Activated CD4-positive, alpha-beta T cell treated with anti-CD3 and anti-CD28 coated beads for 48 hours (primary cell): ENCODE measurements at regions not wholly inside any gene's neighbourhood (a gene's known extent, or its start where the extent isn't known, plus 50 kb on each side); places are given as distances from the start of the nearest gene placed in this dataset.
"Not testable (repeated sequence)": the region's sequence is repeated elsewhere in the genome, so short reads cannot be mapped to it uniquely, and the experiment has no call there.

ENCODE experiments used
- DNase-seq: peaks from one replicate; pipeline ENCODE4 v3.0.0-alpha.2; 2020

- DNase-seq = no peak
These were observed 300.0 kb upstream of the ALG10B start for GRCh38 chr12:38016602-38017001.

DNA sequence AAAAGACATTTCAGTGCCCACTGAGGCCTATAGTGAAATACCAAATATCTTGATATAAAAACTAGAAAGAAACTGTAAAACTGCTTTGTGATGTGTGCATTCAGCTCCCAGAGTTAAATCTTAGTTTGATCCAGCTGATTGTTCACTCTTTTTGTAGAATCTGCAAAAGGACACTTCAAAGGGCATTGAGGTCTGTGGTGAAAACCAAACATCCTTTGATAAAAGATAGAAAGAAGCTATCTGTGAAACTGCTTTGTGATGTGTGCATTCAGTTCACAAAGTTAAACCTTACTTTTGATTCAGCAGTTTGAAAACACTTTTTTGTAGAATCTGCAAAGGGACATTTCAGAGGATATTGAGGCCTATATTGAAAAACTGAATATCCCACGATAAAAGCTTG lies 290.7 kb upstream of the ALG10B start:
- DNase-seq = no peak

- DNase-seq = no peak
These were observed 263.5 kb upstream of the ALG10B start for GRCh38 chr12:38053113-38053512.

DNA sequence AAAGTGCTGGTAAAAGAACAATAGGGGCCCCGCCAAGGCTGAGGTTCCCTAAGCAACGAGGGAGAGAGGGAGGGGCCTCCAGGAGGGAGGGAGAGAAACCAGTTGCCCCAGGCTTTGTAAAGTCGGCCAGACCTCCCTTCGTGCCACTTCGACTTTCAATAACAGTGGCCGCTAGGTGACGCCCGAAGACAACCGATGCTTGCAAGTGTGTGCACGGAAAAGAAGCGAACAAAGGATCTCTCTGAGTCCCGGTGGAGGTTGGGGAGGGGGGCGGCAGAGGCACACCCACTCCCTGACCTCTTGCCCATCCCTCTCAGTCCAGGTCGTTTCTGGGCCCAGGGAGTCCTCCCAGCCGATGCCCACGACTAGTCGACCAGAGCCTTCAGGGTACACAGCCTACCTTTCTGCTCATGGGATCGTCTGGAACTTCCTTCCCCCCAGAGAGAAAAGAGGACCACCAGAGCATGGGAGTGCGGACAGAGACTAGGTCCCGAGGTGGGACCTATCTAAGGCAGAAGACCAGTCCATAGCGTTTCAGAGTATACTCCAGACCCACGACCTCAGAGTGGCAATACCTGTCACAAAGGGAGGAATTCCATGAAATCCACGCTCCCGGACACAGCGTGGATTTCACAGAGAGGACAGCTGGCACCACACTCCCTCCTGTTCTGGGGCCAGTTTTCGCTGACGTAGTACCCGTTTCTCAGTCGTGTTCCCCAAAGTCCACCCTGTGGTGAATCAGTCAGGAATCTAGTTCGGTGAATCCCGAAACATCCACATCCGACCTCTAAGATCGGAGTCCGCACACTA lies 262.7 kb upstream of the ALG10B start:
- peak; percentile 17 for DNase-seq

DNA sequence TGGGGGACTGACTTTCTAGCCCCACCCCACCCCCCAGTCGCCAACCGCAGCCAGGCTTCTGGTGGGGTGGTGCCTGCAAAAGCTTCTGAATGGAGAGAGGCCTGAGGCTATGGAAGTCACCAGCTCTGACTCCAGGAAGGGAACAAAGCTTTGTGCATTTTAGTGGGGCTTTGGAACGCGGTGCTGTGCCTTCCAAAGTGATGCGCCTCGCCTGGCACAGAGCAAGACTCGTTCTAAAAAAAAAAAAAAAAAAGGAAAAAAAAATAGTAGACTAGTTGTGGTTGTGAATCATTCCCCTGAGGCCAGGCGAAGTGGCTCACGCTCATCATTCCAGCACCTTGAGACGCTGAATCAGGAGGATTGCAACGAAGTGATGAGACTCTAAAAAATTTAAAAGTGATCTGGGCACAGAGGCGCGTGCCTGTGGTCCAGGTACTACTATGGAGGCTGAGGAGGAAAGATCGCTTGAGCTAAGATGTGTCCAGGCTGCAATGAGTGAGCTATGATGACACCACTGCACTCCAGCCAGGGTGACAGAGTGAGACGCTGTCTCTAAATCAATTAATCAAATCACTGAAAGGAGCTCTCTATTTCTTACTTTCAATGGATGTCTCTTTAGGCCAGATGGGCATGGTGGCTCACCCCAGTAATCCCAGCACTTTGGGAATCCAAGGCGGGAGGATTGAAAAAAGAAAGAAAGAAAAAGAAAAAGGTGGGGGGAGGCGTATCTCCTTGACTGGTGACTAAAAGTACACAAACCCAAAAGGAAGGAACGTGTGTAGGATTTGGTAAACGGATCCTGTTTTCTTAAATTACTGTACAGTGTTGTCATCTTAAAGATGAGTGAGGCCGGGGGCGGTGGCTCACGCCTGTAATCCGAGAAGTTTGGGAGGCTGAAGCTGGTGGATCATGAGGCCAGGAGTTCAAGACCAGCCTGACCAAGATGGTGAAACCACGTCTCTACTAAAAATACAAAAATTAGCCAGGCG lies 259.6 kb upstream of the ALG10B start:
- no peak for DNase-seq

- no peak for DNase-seq
These were observed 216.9 kb upstream of the ALG10B start for GRCh38 chr12:38099686-38100085.

GRCh38 chr12:38101753-38102152 lies 214.8 kb upstream of the ALG10B start:
- no peak for DNase-seq

- no peak for DNase-seq
These were observed 214.4 kb upstream of the ALG10B start for GRCh38 chr12:38102197-38102596.

- no peak for DNase-seq
These were observed 206.4 kb upstream of the ALG10B start for GRCh38 chr12:38110026-38110699.

GRCh38 chr12:38113991-38114390 lies 202.6 kb upstream of the ALG10B start:
- no peak for DNase-seq

GRCh38 chr12:38116968-38117367 lies 199.6 kb upstream of the ALG10B start:
- no peak for DNase-seq

GRCh38 chr12:38118632-38119031 lies 197.9 kb upstream of the ALG10B start:
- no peak for DNase-seq

- no peak for DNase-seq
These were observed 196.1 kb upstream of the ALG10B start for GRCh38 chr12:38120438-38120837.

GRCh38 chr12:38123028-38123427 lies 193.5 kb upstream of the ALG10B start:
- not testable (repeated sequence) for DNase-seq

DNA sequence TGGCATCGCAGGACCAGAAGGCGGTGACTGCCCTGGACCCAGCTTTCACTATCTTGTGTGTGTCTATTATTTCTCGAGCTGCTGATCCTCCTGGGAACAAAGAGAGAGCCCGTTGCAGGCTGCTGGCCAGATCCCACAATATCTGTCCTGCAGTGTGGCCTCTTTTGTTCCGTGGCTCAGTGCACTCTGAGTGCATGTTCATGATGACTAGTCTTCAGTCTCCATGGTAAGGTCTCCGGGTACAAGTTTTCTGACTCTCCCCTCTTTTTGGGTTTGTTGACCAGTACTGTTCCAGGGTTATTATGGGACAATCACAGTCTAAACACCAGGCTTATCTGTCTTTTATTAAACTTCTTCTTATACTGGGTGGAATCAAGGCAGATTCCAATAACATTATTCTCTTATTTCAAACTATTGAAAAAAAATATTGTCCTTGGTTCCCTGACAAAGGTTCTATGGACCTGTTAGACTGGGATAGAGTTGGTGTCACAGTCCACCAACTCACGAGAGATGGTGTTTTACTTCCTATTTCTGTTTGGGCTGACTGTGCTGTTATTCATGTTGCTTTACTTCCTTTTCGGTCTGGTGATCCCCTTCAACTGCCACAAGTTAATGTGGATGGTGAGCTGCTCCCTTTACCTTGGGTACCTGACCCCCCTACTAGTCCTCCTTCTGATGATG lies 192.9 kb upstream of the ALG10B start:
- no peak for DNase-seq

DNA sequence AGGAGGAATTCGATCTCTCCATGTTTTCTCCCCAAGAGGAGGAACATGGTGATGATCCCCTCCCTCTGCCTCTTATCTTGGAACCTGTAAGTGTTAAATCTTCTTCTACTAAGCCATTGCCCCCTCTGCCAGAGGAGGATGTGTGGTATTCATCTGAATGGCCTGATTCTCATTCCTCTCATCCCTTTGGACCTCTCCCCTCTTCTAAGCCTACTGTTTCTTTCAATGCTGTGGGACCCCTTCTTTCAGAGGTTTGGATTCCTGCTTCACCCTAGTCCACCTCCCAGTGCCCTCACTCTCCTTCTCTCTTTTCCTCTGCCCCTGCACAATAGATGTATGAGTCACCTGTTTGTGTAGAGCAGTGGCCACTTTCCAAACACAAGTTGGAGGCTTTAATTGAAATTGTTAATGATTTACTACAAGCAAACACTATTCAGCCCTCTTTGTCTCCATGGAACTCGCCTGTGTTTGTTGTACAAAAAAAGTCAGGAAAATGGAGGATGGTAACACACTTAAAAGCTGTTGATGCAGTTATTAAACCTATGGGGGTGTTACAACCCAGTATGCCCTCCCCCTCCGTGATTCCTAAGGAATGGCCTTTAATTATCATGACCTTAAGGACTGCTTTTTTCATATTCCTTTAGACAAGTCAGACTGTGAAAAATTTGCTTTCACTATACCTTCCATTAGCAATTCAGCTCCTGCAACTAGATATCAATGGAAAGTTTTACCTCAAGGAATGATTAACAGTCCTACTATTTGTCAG lies 192.1 kb upstream of the ALG10B start:
- no peak for DNase-seq

DNA sequence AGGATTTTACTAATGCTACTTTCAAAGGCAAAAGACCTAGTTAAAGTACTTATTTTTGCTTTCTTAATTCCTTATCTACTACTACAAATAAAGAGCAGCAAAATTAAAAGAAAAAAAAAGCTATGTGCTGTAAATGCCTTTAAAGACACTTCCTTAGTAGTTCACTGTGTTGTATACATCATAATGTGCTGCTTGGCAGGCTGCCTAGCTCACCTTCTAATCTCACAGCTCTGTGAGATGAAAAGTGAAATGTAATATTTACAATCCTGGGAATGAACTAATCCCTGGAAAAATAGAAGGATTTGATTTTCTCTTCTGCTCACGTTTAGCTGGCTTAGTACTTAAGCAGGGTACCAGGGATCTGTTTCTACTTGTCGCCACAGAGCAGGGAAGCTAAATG lies 184.4 kb upstream of the ALG10B start:
- DNase-seq = no peak

DNA sequence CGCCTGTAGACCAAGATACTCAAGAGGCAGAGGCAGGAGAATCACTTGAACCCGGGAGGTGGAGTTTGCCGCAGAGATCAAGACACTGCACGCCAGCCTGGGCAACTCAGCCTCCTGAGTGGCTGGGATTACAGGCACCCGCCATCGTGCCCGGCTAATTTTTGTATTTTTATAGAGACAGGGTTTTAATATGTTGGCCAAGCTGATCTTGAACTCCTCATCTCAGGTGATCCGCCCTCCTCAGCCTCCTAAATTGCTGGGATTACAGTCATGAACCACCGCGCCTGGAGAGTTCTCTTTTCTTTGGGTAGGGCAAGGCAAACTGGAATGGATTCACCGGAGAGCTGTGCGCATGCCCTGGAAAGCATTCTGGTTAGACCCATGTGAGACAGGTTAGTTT lies 179.3 kb upstream of the ALG10B start:
- DNase-seq = no peak

DNA sequence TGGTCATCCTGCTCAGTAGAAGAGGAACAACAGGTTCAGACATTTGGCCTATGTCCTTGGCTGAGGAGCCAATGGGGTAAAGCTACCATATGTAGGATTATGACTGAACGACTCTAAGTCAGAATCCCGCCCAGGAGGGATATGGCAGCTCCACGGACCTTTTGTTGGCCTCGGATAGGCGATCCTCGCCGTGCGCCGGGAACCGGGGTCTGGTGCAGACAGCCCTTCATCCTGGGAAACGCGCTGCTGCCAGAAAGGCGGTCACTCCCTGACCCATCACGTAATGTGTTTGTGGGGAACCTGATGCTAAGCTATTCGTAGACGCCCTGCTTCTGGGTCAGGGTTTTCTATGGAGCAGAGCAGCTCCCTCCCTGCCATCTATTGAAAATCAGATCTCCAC lies 178.9 kb upstream of the ALG10B start:
- no peak for DNase-seq

DNA sequence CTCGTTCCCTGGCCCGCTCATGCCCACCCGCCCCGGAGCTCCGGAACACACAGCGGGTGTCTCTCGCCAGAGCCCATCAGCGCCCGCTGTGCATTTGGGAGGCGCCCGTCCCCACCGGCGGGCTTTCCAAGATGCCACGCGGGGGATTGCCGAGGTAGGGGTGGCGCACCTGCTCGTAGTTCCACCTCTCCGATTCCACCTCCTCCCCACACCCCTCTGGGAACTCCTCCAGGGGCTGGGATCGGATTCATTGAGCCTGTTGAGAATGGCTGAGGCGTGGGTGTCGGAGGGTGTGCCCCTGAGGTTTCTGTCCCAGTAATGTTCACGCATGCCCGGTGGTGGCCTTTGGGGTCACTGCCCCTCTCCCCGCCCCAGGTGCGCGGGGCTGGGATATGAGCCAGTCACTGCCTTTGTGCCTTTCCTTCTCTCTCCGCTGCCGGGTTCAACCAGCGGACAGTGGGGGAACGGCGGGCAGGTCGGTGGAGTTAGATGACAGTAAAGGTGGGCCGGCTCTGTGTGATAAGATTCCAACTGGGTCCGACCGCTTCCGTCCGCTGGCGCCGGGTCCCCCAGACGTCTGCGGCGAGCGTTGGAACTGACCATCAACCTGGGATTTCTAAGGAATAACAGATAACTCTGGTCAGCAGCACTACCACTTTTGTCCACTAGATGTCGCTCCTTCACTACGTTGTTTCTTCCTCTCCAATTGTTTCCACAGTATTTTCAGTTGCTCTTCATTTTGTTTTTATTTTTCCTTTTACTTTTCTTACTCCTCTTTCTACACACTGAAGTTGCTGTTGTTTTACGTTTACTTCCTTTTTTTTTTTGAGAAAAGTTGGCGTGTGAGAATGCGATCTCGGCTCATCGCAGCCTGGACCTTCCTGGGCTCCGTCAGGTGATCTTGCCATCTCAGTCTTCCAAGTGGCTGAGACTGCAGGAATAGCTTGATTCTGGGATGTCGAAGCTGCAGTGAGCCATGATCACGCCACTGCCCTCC lies 178.1 kb upstream of the ALG10B start:
- peak; percentile 74 for DNase-seq

DNA sequence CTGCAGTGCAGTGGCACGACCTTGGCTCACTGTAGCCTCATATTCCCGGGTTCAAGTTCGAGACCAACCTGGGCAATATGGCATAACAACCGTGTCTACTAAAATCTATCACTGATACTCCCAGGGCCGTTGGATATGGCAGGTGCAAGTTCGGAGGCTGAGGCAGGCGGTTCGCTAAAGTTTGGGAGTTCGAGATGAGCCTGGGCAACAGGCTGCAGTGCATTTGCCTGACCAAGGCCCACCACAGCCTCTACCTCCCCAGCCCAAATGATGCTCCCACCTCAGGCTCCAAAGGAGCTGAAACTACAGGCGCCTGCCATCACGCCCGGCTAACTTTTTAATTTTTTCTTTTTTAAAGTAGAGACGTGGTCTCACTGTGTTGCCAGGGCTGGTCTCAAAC lies 177.1 kb upstream of the ALG10B start:
- DNase-seq = no peak
